ENCODE measurements at regions not wholly inside any gene's neighbourhood (a gene's known extent, or its start where the extent isn't known, plus 50 kb on each side); places are given as distances from the start of the nearest gene placed in this dataset.

- ChIA-PET CTCF (no interaction called here), POLR2A (no interaction called here)
- Histone ChIP-seq H3K4me3 (replicated peaks in 1 of 3; ENCODE audit: insufficient read depth in 1 of 3, low read depth in 1 of 3, low read length in 3 of 3) (no peak overlapping the region), H3K4me1 (ENCODE audit: control insufficient read depth, extremely low read depth, insufficient read depth, low read length) (no peaks in the 10 kb centered on the region), H3K27me3 (ENCODE audit: control insufficient read depth in 2 of 2, insufficient read depth in 2 of 2, low read length in 2 of 2) (no peaks in the 10 kb centered on the region), H3K36me3 (ENCODE audit: control insufficient read depth in 2 of 2, extremely low read depth in 1 of 2, insufficient read depth in 2 of 2, low read length in 2 of 2) (no peaks in the 10 kb centered on the region), H4K20me1 (replicated peaks; ENCODE audit: control insufficient read depth, extremely low read depth, insufficient read depth, low read length) (no peaks in the 10 kb centered on the region), H3K79me2 (ENCODE audit: control insufficient read depth, insufficient read depth, low read length) (no peaks in the 10 kb centered on the region), H3K9me3 (replicated peaks; ENCODE audit: control insufficient read depth, insufficient read depth, low read length) (peaks cover 4% of the 10 kb centered on the region), H3K9me1 (replicated peaks; ENCODE audit: control insufficient read depth, extremely low read depth, insufficient read depth, low read length) (no peaks in the 10 kb centered on the region), H2AFZ (ENCODE audit: low read depth, low read length) (no peak overlapping the region), H3K4me2 (ENCODE audit: insufficient read depth, low read length) (no peak overlapping the region), H3K9ac (replicated peaks; ENCODE audit: extremely low read depth, insufficient read depth, low read length) (no peak overlapping the region), H3K27ac (ENCODE audit: insufficient read depth, low read depth, low read length) (no peak overlapping the region)
- DNase-seq (ENCODE audit: low read depth, low spot score) (no peak), FAIRE-seq (no peak)
- dilution Hi-C loops (cut with MboI; ENCODE audit: extremely low pct_ligation_motif_present, low sequenced_read_pairs) = no loop called here
- intact Hi-C loops (cut with micrococcal nuclease) = no loop called here
- BruUV-seq (replicated peaks) = no TSS peak
- no peak for TF ChIP-seq MAX (IDR thresholded peaks at IDR 0.05; ENCODE audit: insufficient read depth, insufficient read length)
- TF ChIP-seq, protein P1, sequence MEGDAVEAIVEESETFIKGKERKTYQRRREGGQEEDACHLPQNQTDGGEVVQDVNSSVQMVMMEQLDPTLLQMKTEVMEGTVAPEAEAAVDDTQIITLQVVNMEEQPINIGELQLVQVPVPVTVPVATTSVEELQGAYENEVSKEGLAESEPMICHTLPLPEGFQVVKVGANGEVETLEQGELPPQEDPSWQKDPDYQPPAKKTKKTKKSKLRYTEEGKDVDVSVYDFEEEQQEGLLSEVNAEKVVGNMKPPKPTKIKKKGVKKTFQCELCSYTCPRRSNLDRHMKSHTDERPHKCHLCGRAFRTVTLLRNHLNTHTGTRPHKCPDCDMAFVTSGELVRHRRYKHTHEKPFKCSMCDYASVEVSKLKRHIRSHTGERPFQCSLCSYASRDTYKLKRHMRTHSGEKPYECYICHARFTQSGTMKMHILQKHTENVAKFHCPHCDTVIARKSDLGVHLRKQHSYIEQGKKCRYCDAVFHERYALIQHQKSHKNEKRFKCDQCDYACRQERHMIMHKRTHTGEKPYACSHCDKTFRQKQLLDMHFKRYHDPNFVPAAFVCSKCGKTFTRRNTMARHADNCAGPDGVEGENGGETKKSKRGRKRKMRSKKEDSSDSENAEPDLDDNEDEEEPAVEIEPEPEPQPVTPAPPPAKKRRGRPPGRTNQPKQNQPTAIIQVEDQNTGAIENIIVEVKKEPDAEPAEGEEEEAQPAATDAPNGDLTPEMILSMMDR (IDR thresholded peaks at IDR 0.05; ENCODE audit: extremely low read depth in 1 of 2, insufficient read depth in 1 of 2, low read depth in 1 of 2, low read length in 2 of 2) = no peak
- TF ChIP-seq POLR2AphosphoS5 (IDR thresholded peaks at IDR 0.05; ENCODE audit: insufficient read depth, low read depth, low read length) = no peak
- no peak for TF ChIP-seq EZH2 (IDR thresholded peaks at IDR 0.05; ENCODE audit: borderline replicate concordance, low read depth, low read length, severe bottlenecking)
- TF ChIP-seq GATA2 (IDR thresholded peaks at IDR 0.05; ENCODE audit: insufficient read depth, insufficient read length, low read depth, low read length) = no peak
- TF ChIP-seq JUN (IDR thresholded peaks at IDR 0.05; ENCODE audit: borderline replicate concordance, insufficient read depth, insufficient read length, low read depth) = no peak
- TF ChIP-seq FOS (IDR thresholded peaks at IDR 0.05; ENCODE audit: borderline replicate concordance, insufficient read depth, low read length) = no peak
- TF ChIP-seq POLR2A (IDR thresholded peaks at IDR 0.05; ENCODE audit: low read depth, low read length) = no peak
- no peak for TF ChIP-seq MYC (IDR thresholded peaks at IDR 0.05; ENCODE audit: low read depth, low read length)
Observed at GRCh38 chr9:119441832-119442231, 72.6 kb upstream of the BRINP1 start.

Measured in endothelial cell of umbilical vein (primary cell).